ENCODE measurements at regions not wholly inside any gene's neighbourhood (a gene's known extent, or its start where the extent isn't known, plus 50 kb on each side); places are given as distances from the start of the nearest gene placed in this dataset.

DNA sequence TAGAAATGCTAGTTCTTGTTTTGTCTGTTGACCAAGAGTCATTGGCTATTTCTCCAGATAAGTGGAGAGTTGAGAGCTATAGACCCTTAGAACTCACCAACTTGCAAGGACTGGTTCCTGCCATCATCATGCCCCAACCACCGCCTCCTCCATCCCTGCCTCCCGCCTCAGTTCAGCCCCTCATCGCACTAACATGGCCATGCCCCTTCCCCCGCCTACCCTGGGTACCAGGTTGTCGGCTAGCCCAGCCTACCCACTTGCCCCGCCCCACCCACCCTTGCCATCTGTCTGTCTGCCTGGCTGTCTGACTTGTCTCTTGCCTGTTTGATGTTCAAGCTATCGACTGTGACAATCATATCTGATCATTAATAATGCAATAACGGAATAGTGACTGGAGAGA, 154.1 kb downstream of the TRIM29 start:
- no peak for DNase-seq (ENCODE audit: low read depth in 2 of 3, low spot score in 1 of 3)

DNA sequence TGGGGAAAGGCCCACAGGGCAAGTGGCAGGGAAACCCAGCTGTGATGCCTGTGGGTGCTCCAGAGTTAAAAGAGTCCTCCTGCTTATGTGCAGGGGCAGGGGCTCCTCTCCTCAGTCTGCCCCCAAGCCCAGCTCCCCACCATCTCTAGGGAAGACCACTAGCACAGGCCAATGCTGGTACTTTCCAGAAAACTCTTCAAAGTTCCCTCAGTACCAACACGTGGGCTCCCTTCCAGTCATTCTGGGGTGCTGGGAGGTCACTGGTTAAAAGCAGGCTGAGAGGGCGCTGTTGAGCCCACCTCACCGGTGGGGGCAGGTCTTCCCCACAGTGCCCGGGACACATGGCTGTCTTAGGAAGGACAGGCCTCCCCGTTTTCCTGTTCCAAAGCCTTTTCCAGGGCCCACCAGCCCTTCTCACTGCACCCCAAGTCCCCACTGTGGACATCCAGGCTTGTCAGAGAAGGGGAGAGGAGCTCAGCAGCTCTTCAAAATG, 154.6 kb downstream of the TRIM29 start:
- no peak for DNase-seq (ENCODE audit: low read depth in 2 of 3, low spot score in 1 of 3)

DNA sequence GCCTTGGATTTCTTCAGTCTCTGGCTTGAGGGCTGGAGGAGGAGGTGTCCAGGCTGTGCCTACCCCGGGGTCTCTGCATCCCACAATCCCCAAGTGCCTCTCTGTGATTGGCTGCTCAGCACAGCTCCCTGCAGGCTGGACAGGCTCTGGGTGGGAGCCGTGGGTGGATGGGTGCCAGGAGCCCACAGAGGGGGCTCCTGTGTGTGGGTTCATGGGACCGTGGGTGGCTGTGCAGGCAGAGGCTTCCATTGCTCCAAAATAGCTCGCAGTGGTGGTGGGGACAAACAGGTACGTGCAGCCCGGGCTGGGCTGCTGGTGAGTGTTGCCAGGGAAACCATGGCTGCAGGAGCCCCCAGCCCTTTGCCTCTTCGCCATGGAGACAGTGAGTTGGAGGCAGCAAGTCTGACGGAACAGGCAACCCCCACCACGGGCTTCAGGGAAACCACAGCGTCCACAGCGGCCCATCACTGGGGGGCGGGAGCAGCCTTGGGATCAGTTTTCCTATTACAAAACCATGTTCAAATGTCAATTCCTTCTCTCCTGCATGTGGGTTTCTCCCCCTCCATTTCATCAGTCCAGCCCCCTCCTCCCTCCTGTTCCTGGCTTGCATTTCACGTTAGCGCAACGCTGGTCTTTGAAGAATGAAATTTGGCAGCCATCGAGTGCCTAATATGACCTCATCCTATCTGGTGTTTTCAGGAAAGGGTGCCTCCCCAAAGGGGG, 155.2 kb downstream of the TRIM29 start:
- DNase-seq (ENCODE audit: low read depth in 2 of 3, low spot score in 1 of 3): no peak

DNA sequence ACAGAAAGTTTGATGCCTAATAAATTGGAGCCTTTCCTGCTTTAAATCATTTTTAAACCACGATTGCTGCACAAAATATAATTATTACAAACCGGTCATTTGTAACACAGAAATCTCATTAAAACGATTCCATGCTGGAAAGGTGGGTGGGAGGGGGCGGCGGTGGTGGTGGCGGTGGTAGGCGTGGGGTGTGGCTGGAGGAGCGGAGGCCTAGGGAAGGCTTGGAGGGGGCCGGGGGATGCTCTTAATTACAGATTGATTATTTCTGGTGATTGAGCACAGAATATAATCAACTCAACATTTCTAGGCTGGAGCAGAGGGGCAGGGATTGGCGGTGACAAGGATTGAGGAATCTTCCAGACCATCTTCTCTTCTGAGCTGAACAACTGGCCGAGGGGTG, 157.5 kb downstream of the TRIM29 start:
- DNase-seq (ENCODE audit: low read depth in 2 of 3, low spot score in 1 of 3): no peak

DNA sequence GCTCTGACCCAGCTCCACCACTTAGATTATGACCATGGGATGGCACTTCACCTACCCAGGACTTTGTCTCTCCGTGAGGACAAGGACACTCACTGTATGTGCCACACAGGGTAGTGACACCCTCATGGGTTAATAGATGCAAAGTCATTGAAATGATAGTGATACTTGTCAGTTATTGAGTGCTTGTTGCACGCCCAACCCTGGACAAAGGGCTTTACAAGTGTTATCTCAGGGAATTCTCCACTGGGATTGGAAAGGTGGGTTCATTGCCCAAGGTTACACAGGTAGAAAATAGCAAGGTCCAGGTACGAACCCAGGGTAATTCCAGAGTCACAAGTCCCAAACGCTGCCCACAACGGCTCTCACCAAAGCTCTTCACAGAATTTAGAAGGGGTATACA, 158.2 kb downstream of the TRIM29 start:
- no peak for DNase-seq (ENCODE audit: low read depth in 2 of 3, low spot score in 1 of 3)

DNA sequence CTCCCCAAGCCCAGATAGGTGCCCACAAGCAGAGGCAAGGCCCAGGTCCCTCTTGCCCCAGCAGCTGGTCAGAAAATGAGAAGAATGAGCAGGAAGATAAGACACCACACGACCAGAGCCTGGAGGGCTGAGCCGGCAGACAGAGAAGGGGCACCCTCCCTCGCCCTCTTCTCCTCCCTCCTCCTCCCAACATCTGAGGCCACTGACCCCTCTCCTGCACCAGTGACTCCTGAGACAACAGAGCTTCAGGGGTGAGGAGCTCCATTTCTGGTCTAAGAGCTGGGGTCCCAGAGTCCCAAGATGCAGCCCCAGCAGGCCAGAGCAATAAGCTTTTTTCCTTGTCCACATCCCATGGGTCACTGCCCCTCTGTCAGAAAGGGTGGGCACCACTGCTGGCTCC, 159.2 kb downstream of the TRIM29 start:
- DNase-seq (ENCODE audit: low read depth in 2 of 3, low spot score in 1 of 3): no peak

DNA sequence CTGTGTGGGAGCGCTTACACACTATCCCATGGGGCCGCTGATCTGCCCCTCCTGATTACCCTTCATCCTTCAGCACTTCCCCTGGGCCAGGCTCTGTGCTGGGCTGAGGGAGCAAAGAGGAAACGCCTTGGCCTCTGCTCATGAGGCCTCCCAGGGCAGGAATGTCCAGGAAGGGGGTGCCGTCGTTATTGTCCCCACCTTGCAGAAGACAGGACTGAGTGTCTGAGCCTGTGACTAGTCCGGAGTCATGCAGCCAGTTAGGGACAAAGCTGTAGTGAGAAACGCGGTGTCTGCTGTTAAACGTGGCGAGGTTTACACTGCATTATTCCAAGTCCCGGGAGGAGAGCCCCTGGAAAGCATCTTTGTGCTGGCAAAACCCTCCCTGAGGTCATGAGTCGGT, 160.0 kb downstream of the TRIM29 start:
- no peak for DNase-seq (ENCODE audit: low read depth in 2 of 3, low spot score in 1 of 3)

DNA sequence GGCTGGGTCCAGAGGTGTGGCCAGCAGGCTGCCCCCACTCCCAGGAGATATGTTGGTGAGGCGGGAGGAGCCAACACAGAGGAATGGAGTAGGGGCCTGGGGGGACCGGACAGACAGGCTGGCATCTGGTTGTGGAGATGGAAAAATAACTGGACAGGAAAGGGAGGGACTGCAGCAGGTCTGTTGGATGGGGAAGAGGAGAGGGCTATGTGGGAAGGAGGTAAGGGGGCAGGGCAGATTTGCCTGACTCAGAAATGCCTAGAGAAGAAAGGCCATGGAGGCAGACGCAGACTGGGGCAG, 160.4 kb downstream of the TRIM29 start:
- no peak for DNase-seq (ENCODE audit: low read depth in 2 of 3, low spot score in 1 of 3)

DNA sequence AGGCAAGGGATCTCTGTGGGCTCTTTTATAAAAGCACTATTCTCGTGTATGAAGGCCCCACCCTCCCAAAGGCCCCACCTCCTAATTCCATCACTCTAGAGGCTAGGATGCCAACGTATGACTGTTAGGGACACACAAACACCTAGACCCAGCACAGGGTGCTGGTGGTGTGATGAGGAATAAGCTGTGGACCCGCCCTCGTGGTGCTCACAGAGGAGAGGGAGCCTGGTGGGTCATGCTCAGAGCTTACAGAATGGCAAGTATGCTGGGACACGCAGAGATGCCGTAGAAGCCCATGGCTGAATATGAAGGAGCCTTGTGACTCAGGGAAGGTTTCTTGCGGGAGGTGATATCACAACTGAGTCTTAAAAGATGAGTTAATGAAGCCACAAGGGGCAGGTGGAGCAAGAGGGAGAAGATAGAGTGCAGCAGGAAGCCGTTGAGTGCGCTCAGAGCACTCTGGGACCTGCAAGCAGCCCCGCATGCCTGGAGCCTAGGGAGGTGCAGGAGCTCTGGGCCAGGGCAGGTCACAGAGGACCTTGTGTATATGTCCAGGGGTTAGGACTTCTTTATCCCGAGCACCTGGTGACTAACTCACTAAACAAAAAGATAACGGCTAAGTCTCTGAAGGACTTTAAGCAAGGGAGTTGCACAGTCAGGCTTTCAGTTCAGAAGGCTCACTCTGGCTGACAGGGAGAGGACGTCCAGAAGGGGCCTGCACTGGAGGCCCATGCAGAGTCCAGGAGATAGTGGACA, 160.9 kb downstream of the TRIM29 start:
- DNase-seq (ENCODE audit: low read depth in 2 of 3, low spot score in 1 of 3): no peak

DNA sequence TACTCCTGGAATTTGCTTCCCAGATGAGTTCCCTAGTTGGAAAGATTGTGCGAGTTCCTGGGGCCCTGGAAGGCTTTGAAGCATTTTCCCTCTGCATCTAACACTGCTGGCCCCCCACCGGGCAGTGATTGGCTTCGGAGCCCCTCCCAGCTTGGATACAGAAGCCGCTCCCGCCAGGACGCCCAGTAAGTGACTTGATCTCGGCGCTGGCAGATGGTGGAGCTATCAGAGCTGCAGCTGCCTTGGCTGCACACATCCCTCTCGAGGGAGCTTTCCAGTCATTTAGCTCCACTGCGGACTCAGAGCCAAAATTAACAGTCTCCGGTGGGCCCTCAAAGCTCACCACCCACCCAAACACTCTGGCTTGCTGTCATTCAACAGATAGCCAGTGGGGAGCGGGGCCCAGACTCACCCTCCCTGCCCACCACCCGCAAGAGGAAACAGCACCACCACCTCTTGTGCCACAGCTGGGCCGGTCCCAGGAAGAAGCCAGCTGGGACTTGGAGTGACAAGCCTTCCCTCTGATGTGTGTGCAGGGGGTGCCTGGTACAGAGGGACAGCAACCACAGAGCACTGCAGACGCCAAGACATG, 162.3 kb downstream of the TRIM29 start:
- no peak for DNase-seq (ENCODE audit: low read depth in 2 of 3, low spot score in 1 of 3)

DNA sequence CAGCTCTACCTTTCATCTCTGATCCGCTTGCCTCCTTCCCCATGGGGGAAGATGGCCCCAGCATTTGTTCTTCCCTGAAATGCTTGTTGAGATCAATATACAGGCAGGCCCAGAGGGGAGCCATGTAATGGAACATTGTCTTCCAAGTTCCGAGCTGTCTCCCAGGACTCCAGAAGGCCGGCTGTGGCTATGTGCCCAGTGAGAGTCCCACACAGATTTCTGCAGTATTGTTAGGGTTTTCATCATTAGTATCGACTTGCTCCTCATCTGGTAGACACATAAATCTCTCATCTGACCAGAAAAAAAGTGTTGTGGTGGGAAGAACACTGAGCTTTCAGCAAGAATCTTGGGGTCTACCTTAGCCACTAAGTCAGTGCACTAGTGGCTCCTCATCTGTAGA, 163.4 kb downstream of the TRIM29 start:
- no peak for DNase-seq (ENCODE audit: low read depth in 2 of 3, low spot score in 1 of 3)

DNA sequence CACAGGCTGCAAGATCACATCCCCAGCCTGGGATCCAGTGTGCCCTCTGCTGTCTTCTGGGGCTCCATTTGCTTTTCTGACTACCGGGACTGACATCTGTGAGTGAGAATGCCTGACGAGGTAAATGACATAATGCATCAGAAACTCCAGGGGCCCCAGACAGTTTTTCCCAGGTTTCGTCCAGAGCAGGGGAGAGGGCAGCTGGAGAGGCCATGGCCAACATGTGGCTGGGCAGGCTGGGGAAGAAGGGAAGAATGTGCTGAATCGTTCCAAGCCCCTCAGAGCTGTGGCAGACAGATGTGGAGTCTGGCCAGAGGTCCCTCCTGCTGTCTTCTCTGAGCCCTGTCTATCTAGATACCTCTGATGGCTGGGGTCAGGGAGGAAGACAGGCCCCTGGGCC, 163.9 kb downstream of the TRIM29 start:
- no peak for DNase-seq (ENCODE audit: low read depth in 2 of 3, low spot score in 1 of 3)

DNA sequence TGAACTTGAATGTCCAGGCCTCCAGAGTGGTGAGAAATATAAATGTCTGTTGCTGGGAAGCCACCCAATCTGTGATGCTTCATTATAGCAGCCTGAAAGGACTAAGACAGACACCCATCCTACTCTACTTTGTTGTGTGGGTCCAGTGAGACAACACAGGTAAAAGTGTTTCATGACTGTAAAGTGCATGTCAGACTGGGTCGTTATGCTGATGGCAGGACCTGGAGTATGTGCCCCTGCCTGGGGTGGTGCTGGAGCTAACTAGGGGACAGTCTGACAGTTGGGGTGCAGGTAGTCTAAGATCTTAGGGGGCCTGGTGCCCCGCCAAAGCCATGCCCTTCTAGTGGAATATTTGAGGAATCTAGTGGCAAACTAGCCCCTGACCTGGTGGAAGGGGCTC, 165.6 kb downstream of the TRIM29 start:
- no peak for DNase-seq (ENCODE audit: low read depth in 2 of 3, low spot score in 1 of 3)

DNA sequence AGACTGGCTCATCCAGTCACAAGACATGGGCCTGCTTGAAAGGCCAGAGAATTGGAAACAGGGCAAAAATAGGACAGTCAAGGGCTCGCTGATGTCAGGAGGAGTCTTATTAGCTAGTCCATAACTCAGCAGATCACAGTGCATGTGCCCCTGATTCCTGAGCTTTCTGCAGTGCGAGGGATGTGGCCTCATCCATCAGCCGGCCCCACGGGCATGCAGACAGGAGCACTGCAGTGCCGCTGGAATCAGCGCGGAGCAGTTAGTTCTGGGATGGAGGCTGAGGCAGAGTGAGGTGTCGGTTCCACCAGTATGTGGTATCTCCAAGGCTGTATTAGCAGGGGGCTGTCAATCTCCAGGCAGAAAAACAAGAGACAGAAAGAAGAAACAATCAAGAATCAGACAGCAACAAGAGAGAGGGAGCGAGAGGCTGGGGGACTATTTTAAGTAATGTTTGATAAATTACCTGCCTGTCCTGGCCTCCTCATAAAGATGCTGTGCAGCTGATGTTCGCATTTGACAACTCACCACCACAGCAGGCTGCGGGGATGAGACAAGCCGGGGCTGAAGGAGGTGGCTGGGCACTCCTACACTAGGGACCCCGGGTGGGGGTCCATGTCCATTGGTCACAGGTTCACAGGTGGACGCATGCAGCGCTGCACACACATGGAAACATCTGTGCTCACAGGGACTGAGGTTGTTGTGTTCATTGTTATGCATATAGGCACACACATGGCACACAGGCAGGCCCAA, 167.2 kb downstream of the TRIM29 start:
- no peak for DNase-seq (ENCODE audit: low read depth in 2 of 3, low spot score in 1 of 3)

DNA sequence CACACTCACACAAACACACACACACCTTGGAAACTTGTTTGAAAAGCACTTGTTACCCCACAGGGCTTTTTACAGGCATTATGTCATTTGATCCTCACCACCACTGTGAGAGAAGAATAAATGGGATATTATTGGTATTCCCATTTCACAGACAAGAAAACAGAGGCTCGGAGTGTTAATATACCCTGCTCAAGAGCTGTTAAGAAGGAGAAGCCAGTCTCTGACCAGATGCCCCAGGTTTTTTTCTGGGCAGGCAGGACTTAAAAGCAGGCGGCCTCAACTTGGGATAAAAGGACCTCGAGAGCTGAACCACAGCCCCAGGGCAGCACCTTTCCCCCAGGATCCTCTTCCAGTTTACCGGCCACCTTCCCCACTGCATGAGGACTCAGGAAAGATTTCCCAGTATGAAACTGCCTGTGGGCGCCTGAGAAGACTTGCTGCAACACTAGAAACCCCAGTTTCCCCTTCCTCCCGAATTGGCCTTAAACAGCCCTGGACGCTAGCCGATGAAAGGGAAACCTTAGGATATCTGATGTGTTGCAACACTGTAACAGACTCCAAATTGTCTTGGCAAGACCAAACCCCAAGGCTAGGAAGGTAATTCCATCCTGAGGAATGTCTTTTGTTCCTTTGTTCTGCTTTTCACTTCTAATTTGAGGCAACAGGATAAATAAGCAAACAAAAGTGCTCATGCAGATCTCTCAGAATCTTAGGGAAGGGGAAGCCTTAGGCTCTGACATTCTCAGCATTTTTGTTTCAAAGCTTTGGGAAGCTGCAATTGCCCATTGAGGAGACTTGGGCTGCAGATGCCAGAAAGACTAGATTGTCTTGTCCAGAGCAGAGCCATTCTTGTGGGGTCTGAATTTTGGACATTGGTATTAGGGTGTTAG, 173.5 kb downstream of the TRIM29 start:
- no peak for DNase-seq (ENCODE audit: low read depth in 2 of 3, low spot score in 1 of 3)

DNA sequence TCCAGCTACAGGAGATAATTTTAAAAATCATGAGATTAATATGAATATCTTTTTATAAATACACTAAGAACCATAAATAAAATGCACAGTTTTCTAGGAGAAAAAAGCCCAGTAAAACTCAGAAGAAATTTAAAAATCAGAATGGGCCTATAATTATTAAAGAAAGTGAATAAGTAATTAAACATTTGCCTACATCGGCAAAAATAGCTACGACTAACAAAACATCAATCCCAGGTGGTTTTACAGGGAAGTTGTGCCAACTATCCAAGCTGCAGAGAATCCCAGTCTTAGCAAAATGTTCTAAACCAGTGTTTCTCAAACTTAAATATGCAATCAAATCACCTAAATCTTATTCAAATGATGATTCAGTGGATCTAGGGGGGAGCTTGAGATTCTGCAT, 180.0 kb downstream of the TRIM29 start:
- DNase-seq (ENCODE audit: low read depth in 2 of 3, low spot score in 1 of 3): no peak

DNA sequence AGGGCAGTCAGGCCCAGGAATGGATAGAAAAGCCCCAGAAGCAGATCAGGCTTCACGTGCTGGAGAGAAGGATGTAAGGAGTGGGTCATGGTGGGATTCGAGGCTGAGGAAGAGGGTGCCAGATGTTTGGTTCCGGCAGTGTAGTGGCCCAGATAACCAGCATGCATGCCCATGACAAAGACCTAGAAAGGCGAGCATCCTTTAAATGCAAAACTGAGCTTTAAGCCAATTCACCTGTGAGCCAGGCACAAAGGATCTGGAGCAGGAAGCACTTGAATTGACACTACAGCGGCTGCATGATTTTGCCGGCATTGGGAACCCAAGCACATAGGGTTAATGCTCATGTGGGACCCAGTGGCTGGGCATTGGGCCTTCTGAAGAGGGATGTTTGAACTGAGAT, 185.5 kb downstream of the TRIM29 start:
- DNase-seq (ENCODE audit: low read depth in 2 of 3, low spot score in 1 of 3): no peak

DNA sequence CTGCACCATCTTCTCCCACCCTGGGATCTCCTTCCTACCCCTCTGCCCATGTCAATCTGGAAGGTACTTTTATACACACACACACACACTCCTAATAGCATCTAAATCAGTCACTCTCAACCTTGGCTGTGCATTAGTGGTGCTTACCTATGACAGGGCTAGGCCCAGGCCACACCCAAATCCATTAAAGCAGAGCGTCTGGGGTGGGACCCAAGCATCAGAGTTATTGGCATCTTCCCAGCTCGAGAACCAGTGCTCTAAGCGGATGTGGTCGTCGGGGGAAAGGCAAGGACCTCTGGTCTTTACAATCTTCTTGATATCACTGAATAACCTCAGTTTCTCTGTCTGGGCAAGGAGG, 194.6 kb downstream of the TRIM29 start:
- DNase-seq (ENCODE audit: low read depth in 2 of 3, low spot score in 1 of 3): no peak

DNA sequence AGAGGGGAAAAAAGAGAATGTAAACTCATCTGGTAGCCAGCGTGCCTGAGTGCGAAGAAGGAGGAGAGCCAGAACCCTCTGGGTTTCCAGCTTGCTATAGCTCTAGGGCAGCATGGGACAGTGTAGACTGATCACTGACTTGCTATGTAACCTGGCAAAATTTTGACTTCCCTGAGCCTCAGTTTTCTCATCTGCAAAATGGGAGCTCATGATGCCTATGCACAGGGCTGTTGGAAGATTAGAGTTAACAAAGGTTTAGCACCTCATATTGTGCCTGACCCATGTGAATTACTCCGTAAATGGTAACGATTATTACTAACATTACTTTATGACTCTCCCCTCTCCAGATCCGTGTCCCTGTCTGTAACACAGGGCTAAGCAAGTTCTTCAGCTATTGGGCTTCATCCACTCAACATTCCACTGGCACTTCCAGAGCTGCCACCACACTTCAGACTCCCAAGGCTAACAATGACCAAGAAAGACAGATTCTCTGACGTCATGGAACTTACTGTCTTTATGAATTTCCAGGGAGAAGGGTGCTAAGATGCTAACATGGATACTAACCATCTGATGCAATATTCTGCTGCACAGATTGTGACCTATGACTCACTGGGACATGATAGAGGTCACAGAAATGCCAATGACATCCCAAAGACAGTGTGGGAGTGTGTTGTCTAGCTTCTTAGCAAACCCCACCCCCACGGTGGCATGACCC, 195.2 kb downstream of the TRIM29 start:
- DNase-seq (ENCODE audit: low read depth in 2 of 3, low spot score in 1 of 3): no peak
